NCI-H226 (cell line): ENCODE measurements at regions not wholly inside any gene's neighbourhood (a gene's known extent, or its start where the extent isn't known, plus 50 kb on each side); places are given as distances from the start of the nearest gene placed in this dataset.
"Not testable (repeated sequence)": the region's sequence is repeated elsewhere in the genome, so short reads cannot be mapped to it uniquely, and the experiment has no call there.

Experiments used
- DNase-seq: peaks from one replicate; pipeline ENCODE4 v3.0.0-alpha.2; 2015

DNA sequence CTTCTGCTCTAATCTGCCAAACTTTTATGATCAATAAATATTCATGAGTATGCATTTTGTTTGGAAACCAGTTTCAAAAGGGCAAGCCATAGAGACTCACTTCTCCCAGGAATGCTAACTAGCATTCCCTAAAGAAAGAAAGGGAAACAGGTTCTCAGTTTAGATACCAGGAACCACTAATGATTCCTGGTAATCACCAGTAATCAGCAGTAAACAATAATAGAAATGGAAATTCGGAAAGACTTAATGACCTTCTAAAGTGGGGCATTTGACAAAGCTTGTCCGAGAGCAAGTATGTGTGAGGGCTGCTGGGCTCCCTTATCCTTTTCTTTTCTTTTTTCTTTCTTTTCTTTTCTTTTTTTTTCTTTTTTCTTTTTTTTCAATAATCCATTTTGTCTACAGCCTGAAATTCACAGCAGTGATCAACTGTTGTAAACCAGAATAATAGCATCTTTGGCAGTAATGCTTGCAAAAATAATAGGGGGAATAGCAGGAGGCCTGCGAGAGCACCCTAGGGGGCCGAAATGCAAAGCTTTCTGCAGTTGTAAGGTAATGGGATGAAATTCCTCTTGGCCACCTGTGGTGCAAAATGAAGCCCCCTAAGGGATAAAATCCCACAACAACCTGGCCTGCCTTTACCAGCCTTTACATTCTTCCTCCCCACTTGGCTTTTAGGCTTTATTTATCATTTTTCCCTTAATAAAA lies 253.2 kb downstream of the ZPLD1 start:
- DNase-seq: no peak

DNA sequence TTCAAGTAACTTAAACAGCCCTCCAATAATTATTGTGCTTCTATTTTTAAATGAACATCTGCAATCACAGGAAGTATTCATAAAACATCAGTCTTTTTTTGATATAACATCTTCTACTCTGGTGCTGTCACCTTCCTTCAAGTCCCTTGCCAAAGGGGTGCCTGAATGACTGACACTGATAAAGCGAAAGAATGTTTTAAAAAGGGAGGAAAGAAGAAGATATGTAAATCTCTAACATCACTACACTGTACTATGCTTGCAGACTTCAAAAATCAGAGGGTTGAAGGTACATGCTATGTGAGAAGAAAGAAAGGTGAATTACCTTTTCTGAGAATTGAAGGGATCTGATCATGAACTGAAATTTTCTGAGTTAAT lies 253.7 kb downstream of the ZPLD1 start:
- DNase-seq: no peak

DNA sequence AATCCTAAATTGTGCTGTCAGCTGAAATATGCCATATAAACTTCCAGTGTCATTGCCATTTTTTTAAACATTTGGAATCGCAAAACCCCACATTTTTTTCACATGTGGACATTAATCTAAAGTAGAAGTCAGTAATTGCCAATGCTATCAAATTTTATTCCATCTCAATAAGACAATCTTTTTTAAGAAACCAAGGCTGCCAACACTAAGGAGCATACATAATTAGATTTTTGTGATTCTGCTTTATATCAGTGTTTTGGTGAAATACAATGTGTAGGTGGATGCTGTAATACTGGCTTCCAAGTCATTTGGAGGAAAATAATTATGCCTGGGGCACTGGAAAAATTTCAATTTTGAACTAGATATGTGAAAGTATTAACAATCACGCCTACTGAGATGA lies 256.7 kb downstream of the ZPLD1 start:
- no peak for DNase-seq

- no peak for DNase-seq
These were observed 264.4 kb downstream of the ZPLD1 start for GRCh38 chr3:102699104-102699818.

GRCh38 chr3:102699819-102700140 lies 265.0 kb downstream of the ZPLD1 start:
- no peak for DNase-seq

DNA sequence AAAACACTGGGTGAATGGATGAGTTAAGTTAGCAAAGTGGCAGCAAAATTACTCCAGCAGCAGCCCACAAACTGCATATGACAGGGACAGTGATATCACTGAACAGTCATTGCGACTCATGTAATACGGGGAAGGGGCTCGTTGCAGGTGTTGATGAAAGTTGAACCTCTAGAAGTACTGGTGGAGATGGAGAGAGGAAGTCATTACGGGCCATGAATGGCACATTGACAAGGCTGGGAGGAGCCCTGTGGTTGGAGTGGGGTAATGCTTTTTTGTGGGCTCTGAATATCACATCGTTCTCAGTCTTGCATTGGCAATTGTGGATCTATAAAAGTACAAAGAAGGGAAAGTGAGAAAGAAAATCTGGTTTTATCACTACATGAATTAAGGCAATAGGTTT lies 278.1 kb downstream of the ZPLD1 start:
- no peak for DNase-seq

DNA sequence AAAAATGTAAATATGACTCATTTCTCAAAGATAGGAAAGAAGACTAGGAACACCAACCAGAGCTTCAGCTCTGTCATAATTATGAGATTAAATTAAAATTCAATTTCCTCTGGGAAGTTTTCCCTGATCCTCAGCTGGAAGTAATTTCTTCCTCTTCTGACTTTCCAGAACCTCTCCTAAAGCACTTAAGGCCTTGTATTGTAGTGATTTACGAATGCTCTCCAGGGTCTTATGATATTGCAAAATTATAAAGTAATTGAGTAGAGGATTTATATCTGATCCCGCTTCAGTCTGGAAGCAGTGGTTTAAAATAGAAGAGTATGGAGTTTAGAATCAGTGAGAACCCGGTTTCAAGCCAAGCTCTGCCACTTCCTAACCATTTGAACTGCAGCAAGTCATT lies 279.8 kb downstream of the ZPLD1 start:
- DNase-seq: no peak

DNA sequence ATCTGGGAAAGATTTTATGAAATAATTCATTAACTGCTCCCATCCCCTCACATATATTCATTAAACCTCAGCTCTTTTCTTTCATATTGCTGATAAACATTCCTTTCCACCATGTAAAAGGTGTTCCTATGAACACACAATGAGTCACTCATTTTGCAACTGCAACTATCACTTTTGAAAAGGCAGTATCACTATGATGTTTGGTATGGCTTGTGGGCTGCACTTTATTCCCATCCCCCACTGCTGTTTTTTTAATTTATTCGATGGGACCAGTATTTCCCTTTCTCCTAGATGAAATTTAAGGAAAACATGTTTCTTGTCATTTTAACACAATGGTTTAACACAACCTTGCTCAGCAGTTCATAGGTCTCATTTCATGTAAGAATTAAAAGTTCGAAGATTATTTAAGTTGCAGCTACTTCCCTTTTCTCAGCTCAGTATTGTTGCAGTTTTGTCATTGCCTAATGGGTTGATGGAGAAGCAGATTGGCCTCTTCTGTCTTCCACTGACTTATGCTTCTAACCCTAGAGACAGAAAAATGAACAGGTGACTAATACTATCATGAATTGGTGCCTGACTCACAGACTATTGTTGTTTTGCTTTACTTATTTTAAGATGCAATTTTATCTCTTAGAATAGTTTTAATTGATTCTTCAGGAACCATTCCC lies 280.3 kb downstream of the ZPLD1 start:
- DNase-seq: peak; percentile 75

DNA sequence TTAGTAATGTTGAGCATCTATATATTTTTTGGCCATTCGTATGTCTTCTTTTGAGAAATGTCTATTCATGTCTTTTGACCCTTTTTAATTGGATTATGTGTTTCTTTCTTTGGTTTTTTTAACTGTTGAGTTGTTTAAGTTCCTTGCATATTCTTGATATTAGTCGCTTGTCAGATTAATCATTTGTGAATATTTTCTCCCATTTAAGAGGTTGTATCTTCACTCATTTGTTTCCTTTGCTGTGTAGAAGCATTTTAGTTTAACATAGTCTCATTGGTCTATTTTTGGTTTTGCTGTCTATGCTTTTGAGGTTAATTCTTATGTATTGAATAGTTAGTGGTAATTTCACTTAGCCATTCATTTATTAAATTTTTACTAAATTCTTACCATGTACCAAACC lies 283.8 kb downstream of the ZPLD1 start:
- no peak for DNase-seq

- DNase-seq: no peak
These were observed 287.5 kb downstream of the ZPLD1 start for GRCh38 chr3:102722317-102722716.

DNA sequence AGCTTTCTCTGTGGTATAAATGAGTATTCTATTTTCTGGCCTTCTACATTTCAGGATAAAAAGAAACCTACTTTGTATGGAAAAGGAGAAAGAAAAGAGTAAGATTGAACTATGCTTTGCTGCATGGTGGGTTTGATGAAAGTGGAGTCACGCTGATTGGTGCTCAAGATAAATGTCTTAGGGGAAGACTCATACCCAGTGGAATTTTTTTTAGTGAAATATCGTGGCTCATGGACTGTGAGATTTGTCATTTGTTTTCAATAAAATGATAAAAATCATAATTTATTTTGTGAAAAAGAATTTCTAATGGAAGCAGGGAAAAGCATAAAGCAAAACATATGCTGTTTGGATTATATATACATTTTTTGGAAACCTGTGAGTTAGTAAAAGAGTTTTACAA lies 292.5 kb downstream of the ZPLD1 start:
- DNase-seq: no peak

DNA sequence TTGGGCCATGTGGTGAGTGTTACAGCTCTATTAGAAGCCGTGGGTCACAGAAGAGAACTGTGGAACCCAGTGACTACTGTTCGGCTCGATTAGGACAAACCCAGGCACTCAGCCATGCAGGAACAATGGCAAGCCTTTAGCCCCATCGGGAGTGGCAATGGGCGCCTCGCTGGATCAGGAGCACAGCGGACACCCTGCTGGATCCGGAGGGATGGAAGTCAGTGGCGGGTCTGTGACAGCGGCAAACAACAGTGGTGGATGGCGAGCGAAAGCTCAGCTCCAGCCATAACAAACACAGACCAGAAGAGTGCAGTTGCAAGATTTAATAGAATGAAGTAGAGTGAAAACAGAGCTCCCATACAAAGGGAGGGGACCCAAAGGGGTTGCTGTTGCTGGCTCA lies 297.8 kb downstream of the ZPLD1 start:
- DNase-seq: not testable (repeated sequence)

GRCh38 chr3:102733791-102734563 lies 299.2 kb downstream of the ZPLD1 start:
- peak; percentile 63 for DNase-seq

GRCh38 chr3:102735311-102735710 lies 300.5 kb downstream of the ZPLD1 start:
- no peak for DNase-seq

DNA sequence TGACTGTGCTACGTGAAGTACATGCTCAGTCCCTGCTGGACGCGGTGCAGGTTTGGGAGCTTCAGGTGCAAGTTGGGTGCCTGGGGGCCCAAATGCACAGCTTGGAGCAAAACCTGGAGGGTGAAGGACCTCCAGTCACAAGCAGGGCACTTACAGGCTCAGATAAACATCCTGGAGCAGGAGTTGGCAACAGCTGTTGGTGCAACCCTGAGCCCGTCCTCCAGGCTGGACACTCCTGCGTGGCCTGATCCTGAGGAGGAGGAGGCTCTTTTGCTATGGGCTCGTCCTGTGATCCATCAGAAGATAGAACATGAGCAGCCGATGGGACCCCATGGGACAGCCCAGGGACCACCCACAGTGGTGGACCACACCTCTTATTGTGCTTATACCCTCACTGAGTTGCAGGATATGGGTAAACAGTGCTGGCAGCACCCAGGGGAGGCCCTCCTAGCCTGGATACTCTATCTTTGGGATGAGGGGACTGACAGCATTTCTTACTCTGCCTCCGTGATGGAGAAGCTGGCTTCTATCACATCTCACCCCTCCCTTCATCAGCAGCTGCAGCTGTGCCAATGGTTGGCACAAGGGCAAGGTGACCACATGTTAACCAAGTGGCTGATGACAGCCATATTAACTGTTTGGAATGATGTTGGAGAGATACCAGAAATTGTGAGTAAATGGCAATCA lies 301.6 kb downstream of the ZPLD1 start:
- DNase-seq: no peak

GRCh38 chr3:102736975-102737304 lies 302.1 kb downstream of the ZPLD1 start:
- no peak for DNase-seq

GRCh38 chr3:102737353-102737752 lies 302.5 kb downstream of the ZPLD1 start:
- DNase-seq: no peak

- peak; percentile 10 for DNase-seq
These were observed 306.3 kb downstream of the ZPLD1 start for GRCh38 chr3:102741105-102741504.

- DNase-seq: no peak
These were observed 306.9 kb downstream of the ZPLD1 start for GRCh38 chr3:102741694-102742093.

GRCh38 chr3:102745881-102746280 lies 311.1 kb downstream of the ZPLD1 start:
- peak; percentile 14 for DNase-seq

GRCh38 chr3:102747611-102748010 lies 312.8 kb downstream of the ZPLD1 start:
- no peak for DNase-seq

DNA sequence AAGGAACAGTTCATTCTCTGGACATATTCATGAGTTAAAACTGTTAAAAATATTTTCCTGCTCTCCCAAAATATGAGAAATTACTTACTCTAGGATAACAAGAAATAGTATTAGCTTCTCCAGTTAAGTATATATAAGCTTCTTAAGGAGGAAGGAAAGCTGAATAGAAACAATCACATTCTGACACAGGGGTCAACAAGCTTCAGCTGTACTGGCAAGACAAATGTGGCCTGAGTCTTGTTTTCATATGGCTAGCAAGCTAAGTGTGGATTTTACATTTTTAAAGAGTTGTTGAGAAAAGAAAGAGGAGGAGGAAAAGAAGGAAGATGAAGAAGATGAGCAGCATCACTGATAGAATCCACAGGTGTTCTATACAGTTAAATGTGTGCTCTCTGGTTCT lies 313.8 kb downstream of the ZPLD1 start:
- no peak for DNase-seq

- no peak for DNase-seq
These were observed 315.5 kb downstream of the ZPLD1 start for GRCh38 chr3:102750322-102750721.
